GM21529 (cell line): ENCODE measurements at regions not wholly inside any gene's neighbourhood (a gene's known extent, or its start where the extent isn't known, plus 50 kb on each side); places are given as distances from the start of the nearest gene placed in this dataset.

Source experiments
- ATAC-seq: cut with Tn5 transposase; IDR thresholded peaks from one replicate; pipeline ENCODE4 v1.9.1; 2021; ENCODE audit not compliant: unreplicated experiment

GRCh38 chr7:115883629-115884028 is 146.9 kb downstream of the TFEC start:
- ATAC-seq = no peak

GRCh38 chr7:115881476-115881875 is 149.1 kb downstream of the TFEC start:
- no peak for ATAC-seq

DNA sequence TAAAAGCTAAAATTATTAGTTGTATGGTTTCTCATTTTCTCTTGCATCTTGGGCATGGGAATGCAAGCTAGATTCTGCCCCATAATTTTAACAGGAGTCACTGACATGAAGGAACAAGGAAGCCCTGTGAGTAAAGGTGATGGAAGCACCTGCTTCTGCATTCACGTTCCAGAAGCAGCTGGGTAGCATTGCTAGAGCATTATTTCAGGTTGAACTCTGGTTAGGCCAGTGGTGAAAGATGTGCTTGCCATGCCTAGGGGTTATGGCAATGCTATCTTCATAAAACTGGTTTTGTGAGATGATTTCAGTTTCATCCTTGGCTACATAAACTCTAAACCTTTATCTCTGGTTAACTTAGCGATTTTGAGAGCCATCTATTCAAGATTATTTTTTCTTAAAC is 151.4 kb downstream of the TFEC start:
- ATAC-seq = no peak

- no peak for ATAC-seq
Observed at GRCh38 chr7:115869801-115870200, 160.8 kb downstream of the TFEC start.

DNA sequence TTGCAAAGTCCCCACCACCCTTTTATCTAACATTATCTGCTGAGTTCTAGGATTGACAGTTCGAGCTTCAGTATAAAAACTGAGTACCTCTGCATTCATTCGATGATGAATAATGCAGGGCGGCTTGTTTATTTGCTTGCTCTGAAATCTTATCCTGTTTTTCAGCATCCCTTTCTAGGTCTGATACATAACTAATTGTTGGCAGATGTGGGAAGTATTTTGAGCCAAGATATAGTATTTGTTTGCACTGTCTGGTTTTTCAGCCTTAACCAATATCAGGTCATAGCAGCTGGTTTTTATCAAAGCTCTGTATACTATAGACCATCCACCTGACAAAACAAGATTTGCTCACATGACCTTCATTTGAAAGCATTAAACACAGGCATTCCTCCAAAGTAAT is 161.4 kb downstream of the TFEC start:
- ATAC-seq = no peak

GRCh38 chr7:115868369-115868768 is 162.2 kb downstream of the TFEC start:
- ATAC-seq = no peak

DNA sequence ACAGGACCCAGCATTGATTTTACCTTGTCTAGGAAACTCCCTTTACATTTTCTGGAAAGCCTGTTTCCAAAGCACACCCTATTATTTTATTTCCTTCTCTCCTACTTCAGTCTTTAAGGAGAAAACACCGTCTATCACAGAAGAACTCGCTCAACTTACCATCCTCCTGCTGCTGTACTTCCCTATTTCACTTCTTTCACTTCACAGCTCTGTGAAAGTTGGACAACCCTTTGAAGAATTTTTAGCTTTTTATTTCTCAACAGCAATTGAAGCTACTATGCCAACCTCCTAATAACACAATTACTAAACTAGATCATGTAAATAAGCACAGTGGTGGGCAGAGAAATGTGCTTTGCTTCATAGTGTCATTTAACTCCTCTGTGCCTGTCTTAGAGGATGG is 166.5 kb downstream of the TFEC start:
- no peak for ATAC-seq

DNA sequence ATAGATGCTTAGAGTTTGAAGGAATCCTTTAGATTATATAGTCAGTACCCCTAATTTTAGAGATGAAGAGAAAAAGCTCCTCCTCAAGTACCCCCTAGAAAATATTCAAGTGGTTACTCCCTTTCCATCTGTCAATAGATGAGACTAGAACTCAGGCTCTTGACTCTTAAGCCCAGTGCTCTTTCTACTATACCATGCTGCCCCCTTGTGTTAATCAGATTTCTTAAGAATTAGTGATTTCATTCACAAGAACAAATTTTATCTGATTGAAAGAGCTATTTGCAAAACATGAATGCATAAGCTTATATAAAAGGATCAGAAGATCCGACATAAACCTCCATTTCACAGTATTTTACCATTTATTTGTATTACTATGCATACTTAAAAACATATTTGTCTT is 179.3 kb downstream of the TFEC start:
- ATAC-seq = peak; percentile 49

GRCh38 chr7:115850774-115851173 is 179.8 kb downstream of the TFEC start:
- no peak for ATAC-seq

DNA sequence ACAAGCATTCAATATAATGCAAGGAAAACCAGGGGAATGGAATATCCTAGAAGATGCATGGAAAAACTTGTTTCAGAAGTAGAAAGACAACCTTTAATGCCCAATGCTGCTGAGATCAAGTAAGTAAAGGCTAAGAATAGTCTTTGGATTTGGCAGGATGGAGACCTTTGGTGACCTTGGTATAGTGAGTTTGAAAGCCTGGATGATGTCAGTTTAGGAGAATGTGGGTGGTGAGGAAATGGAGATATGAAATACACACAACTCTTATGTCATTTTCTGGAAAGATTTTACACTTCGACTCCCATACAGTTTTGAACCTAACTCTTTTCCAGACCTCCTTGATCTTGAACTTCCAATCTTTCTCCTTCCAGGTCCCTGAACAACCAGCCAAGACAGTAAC is 185.7 kb downstream of the TFEC start:
- no peak for ATAC-seq

GRCh38 chr7:115840702-115841101 is 189.9 kb downstream of the TFEC start:
- no peak for ATAC-seq

- no peak for ATAC-seq
Observed at GRCh38 chr7:115838829-115839228, 191.7 kb downstream of the TFEC start.

DNA sequence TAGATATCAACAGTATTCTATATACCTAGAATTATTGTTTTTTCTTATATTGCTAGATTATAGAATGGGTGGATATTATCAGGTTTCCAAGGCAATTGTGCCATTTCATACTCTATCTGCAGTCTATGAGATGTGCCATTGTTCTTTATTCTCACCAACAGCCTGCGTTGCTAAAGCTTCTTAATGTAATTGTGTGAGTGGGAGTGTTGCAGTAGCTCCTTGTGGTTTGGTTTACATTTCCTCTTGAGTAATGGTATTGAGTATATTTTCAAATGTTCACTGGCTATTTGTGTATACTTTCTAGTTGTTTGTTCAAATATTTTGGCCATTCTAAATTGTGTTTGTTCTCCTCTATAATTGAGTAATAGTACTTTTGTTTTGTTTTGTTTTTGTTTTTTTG is 199.2 kb downstream of the TFEC start:
- ATAC-seq = no peak

DNA sequence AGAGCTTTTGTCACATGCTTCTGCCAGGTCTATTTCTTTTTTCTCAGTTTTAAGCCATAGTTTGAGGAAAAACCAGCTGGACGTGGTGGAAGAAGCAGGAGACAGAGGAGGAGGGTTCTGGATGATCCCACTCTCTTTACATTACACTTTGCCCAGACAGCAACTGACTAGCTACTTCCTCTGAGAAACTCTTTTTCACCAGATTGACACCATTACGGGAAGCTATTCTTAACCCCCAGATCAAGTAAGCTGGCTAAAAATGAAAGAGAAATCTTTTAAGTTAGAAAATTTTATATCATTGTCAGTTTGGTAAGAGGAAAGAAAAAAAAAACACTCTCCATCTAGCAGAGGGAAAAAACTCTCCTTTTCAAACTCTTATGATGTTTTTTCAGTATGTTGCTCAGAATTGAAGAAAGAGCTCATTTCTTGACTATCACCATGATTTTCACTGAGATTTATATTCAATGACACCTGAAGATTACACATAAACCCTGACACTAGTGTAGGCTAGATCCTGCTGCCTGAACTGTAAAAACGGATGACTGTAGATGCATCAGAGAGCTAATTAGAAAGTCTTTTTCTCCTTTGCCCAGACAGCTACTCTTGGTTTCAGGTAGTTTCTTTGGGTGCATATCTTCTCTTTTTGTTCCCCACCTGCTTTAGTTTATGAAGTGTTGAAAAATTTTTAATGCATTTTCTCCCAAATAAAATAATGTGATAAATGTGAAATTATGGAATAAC is 203.1 kb downstream of the TFEC start:
- peak; percentile 55 for ATAC-seq

- ATAC-seq = no peak
Observed at GRCh38 chr7:115825456-115826115, 205.0 kb downstream of the TFEC start.

DNA sequence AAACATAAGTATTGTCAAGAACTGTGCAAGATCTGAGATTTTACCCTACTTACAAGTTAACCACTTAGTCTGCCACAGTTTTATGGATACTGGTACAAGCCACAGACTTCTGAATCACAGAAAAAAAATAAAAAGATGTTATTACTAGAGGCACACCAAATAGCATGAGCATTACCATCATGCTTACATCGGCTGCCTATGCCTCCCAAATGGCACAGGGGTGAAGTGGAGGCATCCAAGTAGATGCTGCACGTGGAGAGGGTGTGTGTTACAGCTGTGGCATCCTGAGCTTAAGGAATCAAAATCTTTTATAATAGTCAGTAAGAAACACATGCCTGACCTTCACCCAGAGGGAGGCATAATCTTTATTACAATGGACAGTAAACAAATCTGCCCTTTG is 207.8 kb downstream of the TFEC start:
- ATAC-seq = no peak

DNA sequence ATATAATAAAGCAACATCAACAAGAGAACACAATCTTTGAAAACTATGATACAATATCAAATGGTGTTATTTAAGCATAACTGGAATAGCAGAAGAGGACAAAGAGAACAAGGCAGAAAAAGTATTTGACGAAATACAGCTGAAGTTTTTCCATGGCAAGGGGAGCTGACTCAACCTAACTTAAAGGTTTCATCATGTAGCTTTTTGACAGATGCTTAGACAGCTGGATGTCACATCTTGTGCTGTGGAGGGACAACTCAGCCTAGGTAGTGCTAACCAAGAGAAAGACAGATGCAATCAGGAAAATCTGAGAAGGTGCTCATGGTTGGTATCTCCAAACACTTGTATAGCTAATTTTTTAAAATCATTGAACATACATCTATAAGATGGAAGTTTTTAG is 208.2 kb downstream of the TFEC start:
- no peak for ATAC-seq

DNA sequence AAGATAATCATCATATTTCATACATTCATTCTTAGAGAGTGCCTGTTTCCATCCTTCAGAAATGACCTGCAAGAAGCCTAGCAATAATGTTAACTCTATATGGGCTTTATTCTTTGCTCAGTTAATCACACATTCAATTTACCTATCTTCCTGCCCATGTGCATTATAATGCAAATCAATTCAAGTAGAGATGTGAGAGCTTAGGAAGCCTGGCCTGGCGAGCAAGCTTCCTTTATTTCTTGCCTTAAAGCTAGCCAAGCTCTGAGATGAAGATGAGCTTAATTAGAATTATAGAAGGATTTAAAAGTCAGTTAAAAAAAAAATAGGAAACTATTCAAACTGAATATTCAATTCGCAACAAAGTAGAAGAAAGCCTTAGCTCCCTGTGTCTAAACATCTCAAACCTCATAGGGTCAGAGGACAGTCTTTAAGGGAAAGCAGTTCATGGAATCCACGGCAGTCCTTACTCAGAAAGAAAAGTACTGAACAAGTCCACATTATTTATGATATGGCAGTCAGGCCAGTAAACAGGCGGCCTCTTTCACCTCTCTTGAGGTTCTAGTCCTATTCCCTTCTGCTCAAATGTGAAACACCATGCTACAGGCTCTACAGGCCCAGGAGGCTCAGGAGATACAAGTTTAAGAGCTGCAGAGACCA is 214.1 kb downstream of the TFEC start:
- no peak for ATAC-seq

- no peak for ATAC-seq
Observed at GRCh38 chr7:115812794-115813193, 217.8 kb downstream of the TFEC start.

DNA sequence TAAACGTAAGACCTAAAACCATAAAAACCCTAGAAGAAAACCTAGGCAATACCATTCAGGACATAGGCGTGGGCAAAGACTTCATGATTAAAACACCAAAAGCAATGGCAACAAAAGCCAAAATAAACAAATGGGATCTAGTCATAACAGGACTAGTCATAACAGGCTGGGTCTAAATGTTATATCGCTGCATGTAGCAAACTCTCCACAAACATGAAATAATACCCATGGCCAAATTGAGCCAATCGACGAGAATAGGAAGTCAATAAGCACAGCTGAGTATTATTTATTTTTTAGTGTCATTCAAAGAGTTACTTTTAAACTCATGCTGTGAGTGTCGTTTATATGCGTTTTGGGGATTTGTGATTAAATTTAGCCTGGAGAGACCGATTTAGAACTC is 225.1 kb downstream of the TFEC start:
- no peak for ATAC-seq

DNA sequence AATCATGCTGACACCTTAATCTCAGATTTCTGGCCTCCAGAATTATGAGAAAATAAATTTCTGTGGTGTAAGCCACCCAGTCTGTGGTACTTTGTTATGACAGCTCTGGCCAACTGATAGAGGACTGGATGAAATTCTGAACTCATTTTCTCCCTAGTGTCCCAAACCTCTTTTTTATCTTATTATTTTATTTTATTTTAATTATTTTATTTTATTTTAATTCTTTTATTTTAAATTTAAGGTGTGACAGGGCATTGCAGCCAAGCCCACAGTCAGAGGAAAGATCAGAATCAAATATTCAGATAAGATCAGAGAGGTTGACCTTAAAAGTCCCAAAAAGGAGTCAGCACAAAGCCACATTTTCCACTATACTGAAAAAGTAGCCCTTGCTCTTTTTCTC is 228.1 kb downstream of the TFEC start:
- ATAC-seq = no peak

DNA sequence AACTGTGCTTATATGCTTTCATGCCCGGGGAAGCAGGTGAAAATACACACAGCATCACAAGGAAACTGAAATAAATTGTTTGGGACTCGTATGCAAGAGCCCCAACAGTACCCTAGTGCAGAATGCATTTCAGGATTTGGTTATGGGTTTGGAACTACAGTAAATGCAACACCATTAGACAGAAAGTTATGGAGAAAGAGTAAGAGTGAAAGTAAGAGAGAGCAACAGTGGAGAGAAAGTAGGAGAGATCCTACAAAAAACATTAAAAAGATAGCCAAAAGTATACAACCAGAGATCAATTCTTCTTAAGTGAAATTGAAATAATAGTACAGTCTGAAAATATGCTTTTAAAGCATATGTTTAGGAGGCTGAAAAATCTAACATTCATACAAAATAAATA is 231.1 kb downstream of the TFEC start:
- ATAC-seq = no peak
